Endodermal cell (in vitro differentiated cells): ENCODE measurements at regions not wholly inside any gene's neighbourhood (a gene's known extent, or its start where the extent isn't known, plus 50 kb on each side); places are given as distances from the start of the nearest gene placed in this dataset.

Experiments
- DNase-seq: peaks from one replicate; pipeline ENCODE4 v3.0.0-alpha.2; 2017
- H3K27ac ChIP-seq: 2 replicates; pipeline ENCODE4 v1.5.1; 2013; ENCODE audit warnings: mild to moderate bottlenecking, low read depth, low read length, moderate library complexity
- H3K27me3 ChIP-seq: 2 replicates; pipeline ENCODE4 v1.6.1; 2013; ENCODE audit warnings: mild to moderate bottlenecking, low read length, moderate library complexity; ENCODE audit not compliant: insufficient read depth, control insufficient read depth, poor library complexity, severe bottlenecking
- H3K36me3 ChIP-seq: 2 replicates; pipeline ENCODE4 v1.7.0; 2013; ENCODE audit warnings: mild to moderate bottlenecking, low read length, moderate library complexity; ENCODE audit not compliant: control insufficient read depth, insufficient read depth
- H3K4me1 ChIP-seq: one replicate; pipeline ENCODE4 v1.7.0; 2013; ENCODE audit warnings: low read length; ENCODE audit not compliant: control insufficient read depth, insufficient read depth
- H3K4me3 ChIP-seq: 2 replicates; pipeline ENCODE4 v1.5.1; 2013; ENCODE audit warnings: mild to moderate bottlenecking, low read length, moderate library complexity
- H3K9ac ChIP-seq: 2 replicates; pipeline ENCODE4 v1.6.1; 2013; ENCODE audit warnings: mild to moderate bottlenecking, low read length, moderate library complexity; ENCODE audit not compliant: poor library complexity, severe bottlenecking; ENCODE audit errors: extremely low read depth
- H3K9me3 ChIP-seq: 2 replicates; pipeline ENCODE4 v1.6.1; 2013; ENCODE audit warnings: mild to moderate bottlenecking, low read length, moderate library complexity; ENCODE audit not compliant: control insufficient read depth
- H3K27ac Mint-ChIP-seq: 2 replicates; pipeline ENCODE4 v1.8.0; 2020; ENCODE audit warnings: mixed read lengths
- H3K27me3 Mint-ChIP-seq: 2 replicates; pipeline ENCODE4 v1.8.0; 2021; ENCODE audit warnings: mild to moderate bottlenecking, mixed read lengths; ENCODE audit not compliant: insufficient read depth
- H3K36me3 Mint-ChIP-seq: 2 replicates; pipeline ENCODE4 v1.8.0; 2020; ENCODE audit warnings: low read depth, mixed read lengths
- H3K4me1 Mint-ChIP-seq: 2 replicates; pipeline ENCODE4 v1.8.0; 2020; ENCODE audit warnings: mixed read lengths
- H3K4me3 Mint-ChIP-seq: 2 replicates; pipeline ENCODE4 v1.8.0; 2020; ENCODE audit warnings: mild to moderate bottlenecking, moderate library complexity, mixed read lengths
- H3K9me3 Mint-ChIP-seq: 2 replicates; pipeline ENCODE4 v1.8.0; 2020; ENCODE audit warnings: mild to moderate bottlenecking, mixed read lengths
- CTCF ChIP-seq: fragments of 200-600 bp; sonication (generic); conservative IDR thresholded peaks from 2 replicates; pipeline ENCODE4 v1.5.0; 2021; ENCODE audit warnings: antibody characterized with exemption, mild to moderate bottlenecking
- WGBS, 2 experiments: methylation state at CpG; one replicate each; pipeline versions ENCODE4 v1.1.5 to v1.1.7; 2013; ENCODE audit warnings: missing lambda C conversion rate in 2 of 2, mixed read lengths in 1 of 2; ENCODE audit not compliant: insufficient coverage in 1 of 2, insufficient read length in 1 of 2; 5-methylcytosine and 5-hydroxymethylcytosine counted together

DNA sequence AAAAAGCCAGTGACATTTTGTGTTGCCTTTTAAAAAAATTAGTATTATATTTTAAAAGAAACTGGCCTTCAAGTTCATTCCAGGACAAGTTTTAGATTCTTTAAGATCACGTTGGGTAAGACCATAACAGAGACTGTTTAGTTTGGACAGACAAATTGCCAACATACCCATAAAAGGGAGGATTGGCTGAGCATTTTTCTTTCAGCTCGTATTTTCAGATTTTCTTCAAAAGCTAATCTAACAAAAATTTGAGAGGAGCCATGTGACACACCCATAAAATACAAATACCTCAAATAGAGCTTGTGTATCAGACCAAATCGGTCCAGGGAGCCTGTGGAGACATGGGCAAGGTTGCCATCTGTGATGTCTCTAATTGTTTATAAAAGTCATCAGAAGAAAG lies 74.6 kb upstream of the C1QTNF7 start:
- H3K4me3 Mint-ChIP-seq: no peak overlapping the region
- Histone ChIP-seq H3K36me3 (no peaks in the 10 kb centered on the region), H3K4me3 (no peak overlapping the region), H3K9me3 (no peaks in the 10 kb centered on the region), H3K4me1 (no peaks in the 10 kb centered on the region), H3K9ac (no peak overlapping the region), H3K27ac (no peak overlapping the region), H3K27me3 (no peaks in the 10 kb centered on the region)
- no peaks in the 10 kb centered on the region for H3K27me3 Mint-ChIP-seq
- H3K36me3 Mint-ChIP-seq: no peaks in the 10 kb centered on the region
- DNase-seq: no peak
- peaks cover 3% of the 10 kb centered on the region for H3K4me1 Mint-ChIP-seq
- no peak overlapping the region for H3K27ac Mint-ChIP-seq
- WGBS, 2 experiments: 83 to 100% methylated on average over 1 to 3 of the region's 3 CpGs
- peaks cover 4% of the 10 kb centered on the region for H3K9me3 Mint-ChIP-seq
- TF ChIP-seq CTCF: no peak

GRCh38 chr4:15354371-15355297 lies 73.2 kb upstream of the C1QTNF7 start:
- peaks cover 4% of the 10 kb centered on the region for H3K9me3 Mint-ChIP-seq
- H3K27ac Mint-ChIP-seq: no peak overlapping the region
- H3K27me3 Mint-ChIP-seq: no peaks in the 10 kb centered on the region
- Histone ChIP-seq H3K9me3 (no peaks in the 10 kb centered on the region), H3K27ac (no peak overlapping the region), H3K4me3 (no peak overlapping the region), H3K36me3 (no peaks in the 10 kb centered on the region), H3K4me1 (no peaks in the 10 kb centered on the region), H3K9ac (no peak overlapping the region), H3K27me3 (no peaks in the 10 kb centered on the region)
- TF ChIP-seq CTCF: no peak
- WGBS, 2 experiments: 91 to 93% methylated on average over 5 to 8 of the region's 8 CpGs
- no peaks in the 10 kb centered on the region for H3K4me1 Mint-ChIP-seq
- H3K4me3 Mint-ChIP-seq: no peak overlapping the region
- no peaks in the 10 kb centered on the region for H3K36me3 Mint-ChIP-seq
- DNase-seq: no peak

DNA sequence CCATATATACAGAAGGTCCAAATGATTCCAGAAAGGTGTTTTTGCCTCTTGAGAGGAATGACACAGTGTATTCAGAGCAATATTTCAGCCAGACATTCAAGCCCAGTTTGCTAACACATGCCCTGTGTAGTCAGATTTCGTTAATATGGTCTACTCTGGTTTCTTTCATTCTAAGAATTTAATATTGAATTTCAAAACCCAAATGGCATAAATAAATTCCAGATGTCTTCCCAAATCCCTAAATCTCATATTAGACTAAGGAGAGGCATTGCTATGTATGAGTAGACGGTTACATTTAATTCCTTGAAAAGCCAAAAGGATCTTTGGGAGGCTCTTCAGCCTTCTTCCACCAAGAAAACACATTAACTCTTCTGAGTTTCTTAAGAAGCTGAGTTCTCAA lies 66.3 kb upstream of the C1QTNF7 start:
- no peak overlapping the region for H3K27ac ChIP-seq
- DNase-seq: no peak
- H3K9me3 ChIP-seq: no peaks in the 10 kb centered on the region
- H3K4me3 ChIP-seq: no peak overlapping the region
- no peaks in the 10 kb centered on the region for H3K27me3 ChIP-seq
- peaks cover 9% of the 10 kb centered on the region for H3K4me1 Mint-ChIP-seq
- peaks cover 3% of the 10 kb centered on the region for H3K4me1 ChIP-seq
- no peaks in the 10 kb centered on the region for H3K9me3 Mint-ChIP-seq
- WGBS, 2 experiments: 80 to 98% methylated on average over 1 to 2 of the region's 2 CpGs
- no peak overlapping the region for H3K27ac Mint-ChIP-seq
- no peak overlapping the region for H3K9ac ChIP-seq
- no peaks in the 10 kb centered on the region for H3K36me3 Mint-ChIP-seq
- TF ChIP-seq CTCF: no peak
- H3K36me3 ChIP-seq: no peaks in the 10 kb centered on the region
- no peak overlapping the region for H3K4me3 Mint-ChIP-seq
- H3K27me3 Mint-ChIP-seq: no peaks in the 10 kb centered on the region
